Midbrain (tissue), 1 donor: ENCODE measurements at regions not wholly inside any gene's neighbourhood (a gene's known extent, or its start where the extent isn't known, plus 50 kb on each side); places are given as distances from the start of the nearest gene placed in this dataset.

ENCODE experiments used
- DNase-seq: peaks from one replicate; lab custom pipeline; 2025; lab: John Stamatoyannopoulos, UW

DNA sequence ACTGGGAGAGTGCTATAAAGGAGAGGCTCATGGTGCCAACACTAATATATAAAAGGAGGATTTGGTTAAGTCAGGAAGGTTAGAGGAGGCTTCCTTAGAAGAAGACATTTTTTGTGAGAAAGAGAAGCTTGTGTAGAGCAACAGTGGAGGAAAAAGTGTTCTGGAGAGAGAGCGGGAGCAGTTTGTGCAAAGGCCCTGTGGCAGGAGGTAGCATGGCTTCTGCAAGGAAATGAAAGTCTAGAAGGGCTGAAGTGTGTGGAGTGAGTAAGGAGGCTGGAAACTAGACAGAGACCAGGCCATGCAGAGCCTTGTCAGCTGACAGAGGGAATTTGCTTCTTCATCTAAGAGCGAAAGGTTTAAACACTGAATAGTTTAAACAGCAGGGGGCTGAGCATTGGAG, 64.4 kb upstream of the ARAP3 start:
- no peak for DNase-seq

DNA sequence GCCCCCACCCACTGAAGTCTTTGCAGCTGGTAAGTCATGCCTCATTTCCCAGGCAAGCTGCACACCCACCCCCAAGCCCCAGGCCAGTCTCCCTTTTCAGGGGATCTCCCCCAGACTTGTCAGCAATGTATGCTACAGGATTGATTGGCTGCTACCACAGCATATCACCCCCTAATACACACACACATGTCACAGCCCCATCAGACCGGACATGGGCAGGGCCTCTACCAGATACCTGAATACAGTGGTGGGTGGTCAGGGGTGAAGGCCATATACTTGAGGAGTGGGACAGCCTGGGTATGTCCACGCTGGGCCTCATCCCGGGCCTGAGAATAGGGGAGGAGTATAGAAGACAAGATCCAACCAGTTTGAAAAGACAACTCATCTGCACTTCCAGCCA, 63.4 kb upstream of the ARAP3 start:
- DNase-seq = no peak

DNA sequence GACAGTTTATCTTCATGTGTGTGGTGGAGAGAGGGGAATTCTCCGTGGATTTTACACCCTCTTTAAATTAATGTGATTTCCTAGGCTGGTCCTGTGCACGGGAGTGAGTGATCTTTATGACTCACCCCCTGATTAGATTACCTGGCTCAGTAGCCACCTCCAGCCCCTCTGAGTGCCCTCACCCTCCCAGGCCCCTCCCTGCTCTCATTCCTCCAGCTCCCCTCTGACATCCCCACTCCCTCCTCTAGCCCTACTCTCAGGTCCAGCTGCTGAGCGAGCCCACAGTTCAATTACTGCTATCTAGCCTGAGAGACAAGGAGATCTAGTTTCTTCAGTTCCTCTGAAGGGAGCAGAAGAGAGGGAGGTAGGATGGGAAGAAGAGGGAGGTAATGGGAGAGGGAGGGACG, 61.8 kb upstream of the ARAP3 start:
- DNase-seq = no peak

DNA sequence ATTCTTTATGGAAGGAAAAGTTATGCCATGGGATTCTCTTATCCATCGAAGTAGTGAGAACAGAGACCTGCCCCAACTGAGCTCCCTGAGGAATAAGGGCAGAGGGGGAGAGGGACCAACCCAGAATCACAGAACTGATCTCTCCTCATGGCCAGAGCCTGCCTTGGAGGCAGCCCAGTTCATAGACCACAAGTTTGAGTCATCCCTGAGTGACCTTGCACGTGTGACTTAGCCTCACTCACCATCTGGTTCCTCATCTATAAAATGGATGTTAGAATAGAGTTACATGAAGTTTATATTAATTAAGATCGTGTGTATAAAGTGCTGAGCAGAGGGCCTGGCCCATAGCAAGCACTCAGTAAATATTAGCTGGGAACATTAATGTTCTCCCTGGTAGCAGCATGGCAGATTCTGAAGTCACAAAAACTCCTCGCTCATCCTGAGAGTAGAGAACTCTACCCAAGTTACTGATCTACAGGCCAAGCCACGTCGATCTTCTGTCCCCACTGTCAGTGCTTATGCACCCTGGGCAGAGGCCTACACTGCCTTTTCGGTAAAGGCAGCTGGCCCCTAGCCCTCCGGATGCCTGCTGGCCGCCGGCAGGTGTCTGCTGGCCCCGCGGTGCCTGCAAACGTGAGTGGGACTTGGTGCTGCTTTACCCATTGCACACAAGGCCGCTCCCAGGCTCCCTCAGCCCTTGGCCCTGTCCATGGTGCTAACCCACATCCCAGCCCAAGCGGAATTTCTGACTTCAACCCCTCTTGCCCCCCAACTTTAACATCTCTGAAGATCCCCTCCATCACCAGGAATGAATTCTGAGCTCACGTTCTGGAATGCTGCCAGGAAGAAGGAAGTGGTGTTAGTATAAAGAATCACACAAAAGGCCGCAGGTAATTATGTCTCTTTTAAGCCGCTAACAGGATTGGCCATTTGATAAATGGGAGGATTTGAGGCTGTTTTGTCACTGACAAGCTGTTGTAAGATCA, 61.1 kb upstream of the ARAP3 start:
- DNase-seq = no peak

DNA sequence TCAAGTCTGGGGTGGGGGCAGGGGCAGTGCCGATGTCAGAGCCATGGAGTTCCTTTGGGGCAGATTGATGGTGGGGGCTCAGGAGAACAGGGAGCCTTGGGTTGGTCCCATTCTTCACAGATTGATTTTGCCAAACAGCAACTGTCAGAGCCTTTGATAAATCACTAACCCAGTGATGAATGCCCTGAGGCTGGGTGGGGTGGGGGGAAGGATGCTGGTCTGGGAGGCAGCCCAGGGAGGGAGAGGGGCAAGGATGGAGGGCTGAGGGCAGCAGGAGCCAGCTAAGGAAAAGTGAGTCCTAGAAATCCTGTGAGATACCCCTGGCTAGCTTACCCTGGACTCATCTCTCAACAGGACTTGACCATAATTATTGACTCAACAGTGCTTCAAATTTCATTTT, 60.1 kb upstream of the ARAP3 start:
- no peak for DNase-seq

DNA sequence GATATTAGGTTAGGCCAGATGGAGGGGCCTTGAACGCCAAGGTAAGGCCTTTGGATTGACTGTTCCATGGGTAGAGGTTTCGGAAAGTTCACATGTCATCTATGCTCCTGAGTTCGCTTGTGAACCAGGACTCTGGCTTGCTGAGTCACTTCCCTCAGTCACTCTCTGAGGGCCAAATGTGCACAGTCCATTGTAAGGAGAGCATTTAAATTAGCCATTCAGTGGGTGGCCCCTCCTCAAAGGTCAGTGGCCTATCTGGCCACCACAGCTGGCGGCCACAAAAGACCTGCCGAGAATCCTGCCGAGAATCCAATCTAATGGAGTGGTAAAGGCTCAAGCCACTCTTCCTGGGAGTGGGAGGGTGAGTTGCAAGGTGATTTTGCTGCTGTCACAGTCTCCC, 58.9 kb upstream of the ARAP3 start:
- no peak for DNase-seq

DNA sequence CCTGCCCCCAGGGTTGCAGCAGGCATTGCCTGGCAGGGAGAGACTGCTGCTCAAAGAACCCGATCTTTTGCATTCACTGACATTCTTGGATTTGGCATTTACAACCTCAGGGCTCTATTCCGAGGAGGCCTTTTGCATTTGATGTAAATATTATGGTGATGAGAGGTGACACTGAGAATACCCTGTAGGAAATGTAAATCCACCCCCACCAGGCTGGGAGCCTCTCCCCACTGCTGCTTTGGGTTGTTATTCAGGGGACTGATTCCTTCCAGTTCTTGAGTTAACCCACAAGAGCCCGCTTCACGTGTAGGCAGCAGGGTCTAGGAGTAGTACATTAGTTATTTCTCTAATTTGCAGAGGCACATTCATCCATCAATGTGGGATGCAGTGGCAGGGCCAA, 55.5 kb upstream of the ARAP3 start:
- no peak for DNase-seq

DNA sequence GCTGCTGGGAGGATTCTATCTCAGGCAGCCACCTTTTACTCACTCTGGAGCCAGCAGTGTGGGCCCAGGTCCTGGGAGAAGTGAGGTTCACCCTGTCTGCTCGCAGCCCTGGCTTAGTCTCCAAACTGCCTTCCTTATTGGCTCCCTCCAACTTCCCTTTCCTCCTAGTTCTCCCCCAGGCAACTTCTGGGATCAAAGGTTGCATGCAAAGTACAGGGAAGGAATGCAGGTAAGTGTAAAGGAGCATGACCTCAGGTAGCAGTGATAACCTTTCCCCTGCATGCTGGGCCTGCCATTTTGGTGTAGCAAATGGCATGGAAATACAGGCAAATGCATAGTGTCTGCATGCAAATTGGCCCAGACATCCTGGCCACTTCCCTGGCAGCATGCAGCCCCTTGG, 53.8 kb upstream of the ARAP3 start:
- DNase-seq = no peak

DNA sequence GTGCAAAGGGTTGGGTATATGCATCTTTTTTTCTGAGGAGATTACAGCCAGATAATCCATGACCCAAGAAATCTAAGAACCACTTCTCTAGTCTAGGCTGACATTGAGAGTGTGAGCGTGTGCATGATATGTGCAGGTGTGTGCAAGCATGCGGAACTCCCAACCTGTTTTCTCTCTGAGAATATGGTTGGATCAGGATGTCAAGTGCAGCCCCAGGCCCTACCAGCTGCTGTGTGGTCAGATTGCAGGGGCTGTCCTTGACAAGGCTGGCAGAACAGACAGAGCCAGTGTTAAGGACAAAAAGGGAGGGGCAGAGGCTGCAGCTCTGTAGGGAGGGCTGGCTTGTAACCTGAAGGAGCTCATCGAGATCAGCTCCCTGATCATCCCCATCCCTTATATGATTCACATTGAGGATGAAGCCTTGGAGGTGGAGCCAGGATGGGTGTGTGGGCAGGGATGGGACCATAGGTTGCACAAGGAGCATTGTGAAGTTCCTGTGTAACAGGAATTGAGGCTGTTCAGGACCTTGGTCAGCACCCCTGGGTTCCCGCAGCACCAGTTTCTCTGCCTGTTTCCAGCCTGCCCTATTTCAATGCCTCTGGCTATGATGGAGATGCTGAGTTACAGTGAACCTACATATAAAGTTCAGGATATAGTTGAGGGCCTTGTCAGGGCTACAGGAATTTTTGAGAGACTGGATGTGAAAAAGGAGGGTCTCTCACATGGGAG, 52.6 kb upstream of the ARAP3 start:
- no peak for DNase-seq

DNA sequence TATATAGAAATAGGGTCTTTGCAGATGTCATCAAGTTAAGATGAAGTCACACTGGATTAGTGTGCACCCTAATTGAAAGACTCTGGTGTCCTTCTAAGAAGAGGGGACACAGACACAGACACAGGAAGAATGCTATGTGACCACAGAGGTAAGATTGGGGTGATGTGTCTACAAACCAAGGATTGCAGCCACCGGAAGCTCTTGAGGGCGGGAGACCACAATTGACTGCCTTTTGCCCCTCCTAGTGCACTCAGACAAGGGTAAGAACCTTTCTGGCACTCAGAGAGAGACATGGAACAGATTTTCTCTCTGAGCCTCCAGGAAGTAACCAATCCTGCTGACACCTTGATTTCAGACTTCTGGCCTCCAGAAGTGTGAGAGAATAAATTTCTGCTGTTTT, 51.2 kb upstream of the ARAP3 start:
- DNase-seq = no peak

DNA sequence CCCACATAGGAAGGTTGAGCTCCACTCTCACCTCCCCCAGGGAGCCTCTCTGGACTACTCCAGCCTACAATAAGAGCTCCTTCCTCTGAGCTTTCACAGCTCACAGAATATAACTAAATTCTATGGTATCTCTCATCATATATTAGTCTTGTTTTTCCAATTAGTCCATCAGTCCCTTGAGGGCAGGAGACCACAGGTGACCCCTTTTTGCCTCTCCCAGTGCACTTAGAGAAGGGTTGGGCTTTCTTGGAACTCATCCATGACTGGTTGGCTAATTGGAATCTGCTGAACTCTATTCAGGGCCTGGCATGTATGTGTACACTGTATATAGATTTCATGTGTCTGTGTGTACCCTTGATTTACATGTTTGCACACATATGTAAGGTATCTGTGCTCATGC, 50.4 kb upstream of the ARAP3 start:
- no peak for DNase-seq
